Aorta (tissue), 5 donors: ENCODE measurements at regions not wholly inside any gene's neighbourhood (a gene's known extent, or its start where the extent isn't known, plus 50 kb on each side); places are given as distances from the start of the nearest gene placed in this dataset.

Experiments used
- ATAC-seq: fragments of 200-7000 bp; cut with Tn5 transposase; one replicate; pipeline ENCODE4 v1.9.1; 2022; ENCODE audit warnings: moderate library complexity; ENCODE audit not compliant: low FRiP score
- DNase-seq, 2 donors: peaks; one replicate each; pipeline ENCODE4 v3.0.0-alpha.2; 2020
- H3K27ac ChIP-seq, 2 donors: one replicate each; pipeline ENCODE4 v1.5.1; 2013; ENCODE audit warnings: low read length in 2 of 2, mild to moderate bottlenecking in 2 of 2, moderate library complexity in 2 of 2, control low read depth in 1 of 2, inconsistent platforms in 1 of 2, low read depth in 1 of 2
- H3K27me3 ChIP-seq, 2 donors: one replicate each; pipeline ENCODE4 v1.6.1; 2013; ENCODE audit warnings: control low read depth in 1 of 2, low read length in 1 of 2, mild to moderate bottlenecking in 1 of 2, moderate library complexity in 1 of 2; ENCODE audit not compliant: insufficient read depth in 2 of 2, control insufficient read depth in 1 of 2
- H3K36me3 ChIP-seq, 2 donors: one replicate each; pipeline ENCODE4 v1.6.1; 2013; ENCODE audit warnings: control low read depth in 1 of 2, low read length in 1 of 2, mild to moderate bottlenecking in 1 of 2; ENCODE audit not compliant: insufficient read depth in 2 of 2, control insufficient read depth in 1 of 2
- H3K4me1 ChIP-seq, 2 donors: one replicate each; pipeline ENCODE4 v1.6.1; 2013; ENCODE audit warnings: low read length in 2 of 2, control low read depth in 1 of 2, mild to moderate bottlenecking in 1 of 2, moderate library complexity in 1 of 2; ENCODE audit not compliant: insufficient read depth in 2 of 2, control insufficient read depth in 1 of 2
- H3K4me3 ChIP-seq, 2 donors: one replicate each; pipeline ENCODE4 v1.5.1; 2013; ENCODE audit warnings: low read length in 2 of 2, control low read depth in 1 of 2, mild to moderate bottlenecking in 1 of 2
- H3K9me3 ChIP-seq: one replicate; pipeline ENCODE4 v1.6.1; 2013; ENCODE audit warnings: mild to moderate bottlenecking, low read length; ENCODE audit not compliant: control insufficient read depth
- WGBS, 2 donors: extraction: QIAGEN DNeasy Blood & Tissue Kit; methylation state at CpG; one replicate each; pipeline ENCODE4 v1.1.7; 2013; 5-methylcytosine and 5-hydroxymethylcytosine counted together
- intact Hi-C, 2 donors: fragments of 100-400 bp; cut with DNase I; formaldehyde crosslinking; loops; one replicate each; pipeline versions ENCODE4 v1.14.2 to v1.15.0; 2022
- donor health status: healthy with polysubstance abuse.
- donor health status: Bipolar disorder and iron deficiency.
- donor health status: DM: no; HTN: no; CAD: no.
- donor health status: DM: no; HTN: no; CAD: no.
- donor health status: DM: yes; HTN: yes; CAD: no.

- DNase-seq: no peak
- WGBS, 2 donors: 90 to 93% methylated on average over 6 of the region's 6 CpGs
- H3K4me1 ChIP-seq: no peaks in the 10 kb centered on the region
- intact Hi-C loops: no loop called here
- H3K36me3 ChIP-seq: no peaks in the 10 kb centered on the region
- H3K27me3 ChIP-seq: no peaks in the 10 kb centered on the region
- no peak overlapping the region for H3K27ac ChIP-seq
- ATAC-seq: no peak
- no peak overlapping the region for H3K4me3 ChIP-seq
- H3K9me3 ChIP-seq: no peaks in the 10 kb centered on the region
Observed at GRCh38 chr1:59075021-59075420, 221.9 kb upstream of the FGGY start.

- WGBS, 2 donors: 94 to 97% methylated on average over 1 of the region's 1 CpG
- ATAC-seq (no peak), DNase-seq (no peak)
- no peaks in the 10 kb centered on the region for H3K4me1 ChIP-seq
- no peaks in the 10 kb centered on the region for H3K27me3 ChIP-seq
- H3K4me3 ChIP-seq: no peak overlapping the region
- H3K27ac ChIP-seq: no peak overlapping the region
- intact Hi-C loops: no loop called here
- H3K36me3 ChIP-seq: no peaks in the 10 kb centered on the region
- H3K9me3 ChIP-seq: no peaks in the 10 kb centered on the region
Observed at GRCh38 chr1:59076612-59077011, 220.3 kb upstream of the FGGY start.

GRCh38 chr1:59077466-59078069 is 219.3 kb upstream of the FGGY start:
- DNase-seq (no peak), ATAC-seq (no peak)
- Histone ChIP-seq H3K9me3 (no peaks in the 10 kb centered on the region), H3K27me3 (no peaks in the 10 kb centered on the region), H3K4me1 (no peaks in the 10 kb centered on the region), H3K4me3 (no peak overlapping the region), H3K27ac (no peak overlapping the region), H3K36me3 (no peaks in the 10 kb centered on the region)
- intact Hi-C loops: no loop called here
- 94 to 95% methylated on average over 6 of the region's 6 CpGs for WGBS, 2 donors

GRCh38 chr1:59078070-59078800 is 218.7 kb upstream of the FGGY start:
- WGBS, 2 donors: 63 to 87% methylated on average over 4 of the region's 4 CpGs
- no peak overlapping the region for H3K27ac ChIP-seq
- ATAC-seq (no peak), DNase-seq (no peak)
- no peak overlapping the region for H3K4me3 ChIP-seq
- H3K27me3 ChIP-seq: no peaks in the 10 kb centered on the region
- H3K36me3 ChIP-seq: no peaks in the 10 kb centered on the region
- H3K9me3 ChIP-seq: no peaks in the 10 kb centered on the region
- H3K4me1 ChIP-seq: no peaks in the 10 kb centered on the region
- intact Hi-C loops: no loop called here

- no peak for DNase-seq
- H3K4me1 ChIP-seq: no peaks in the 10 kb centered on the region
- intact Hi-C loops: no loop called here
- H3K27ac ChIP-seq: no peak overlapping the region
- no peak overlapping the region for H3K4me3 ChIP-seq
- H3K36me3 ChIP-seq: no peaks in the 10 kb centered on the region
- no peak for ATAC-seq
- WGBS, 2 donors: 84 to 89% methylated on average over 3 of the region's 3 CpGs
- no peaks in the 10 kb centered on the region for H3K9me3 ChIP-seq
- no peaks in the 10 kb centered on the region for H3K27me3 ChIP-seq
Observed at GRCh38 chr1:59078866-59079265, 218.0 kb upstream of the FGGY start.

- H3K36me3 ChIP-seq: no peaks in the 10 kb centered on the region
- WGBS, 2 donors: 59 to 61% methylated on average over 3 of the region's 3 CpGs
- H3K27me3 ChIP-seq: no peaks in the 10 kb centered on the region
- no peak overlapping the region for H3K4me3 ChIP-seq
- intact Hi-C loops: no loop called here
- ATAC-seq (no peak), DNase-seq (no peak)
- no peaks in the 10 kb centered on the region for H3K9me3 ChIP-seq
- no peak overlapping the region for H3K27ac ChIP-seq
- H3K4me1 ChIP-seq: peaks cover 0 to 3% of the 10 kb centered on the region in 2 donors
Observed at GRCh38 chr1:59079434-59080140, 217.3 kb upstream of the FGGY start.

GRCh38 chr1:59081181-59081580 is 215.7 kb upstream of the FGGY start:
- H3K27ac ChIP-seq: no peak overlapping the region

GRCh38 chr1:59081795-59082194 is 215.1 kb upstream of the FGGY start:
- Histone ChIP-seq H3K36me3 (no peaks in the 10 kb centered on the region), H3K9me3 (no peaks in the 10 kb centered on the region), H3K27ac (no peak overlapping the region), H3K4me1 (peaks cover 0 to 3% of the 10 kb centered on the region in 2 donors), H3K4me3 (no peak overlapping the region), H3K27me3 (no peaks in the 10 kb centered on the region)
- DNase-seq (no peak), ATAC-seq (no peak)
- intact Hi-C loops: no loop called here
- 97 to 99% methylated on average over 5 of the region's 5 CpGs for WGBS, 2 donors

More at GRCh38 chr1:59081181-59081580, 215.7 kb upstream of the FGGY start:
- no peaks in the 10 kb centered on the region for H3K27me3 ChIP-seq
- 89 to 98% methylated on average over 1 of the region's 1 CpG for WGBS, 2 donors
- peaks cover 0 to 3% of the 10 kb centered on the region in 2 donors for H3K4me1 ChIP-seq
- no peaks in the 10 kb centered on the region for H3K36me3 ChIP-seq
- no peak overlapping the region for H3K4me3 ChIP-seq
- ATAC-seq (no peak), DNase-seq (no peak)
- intact Hi-C loops: no loop called here
- H3K9me3 ChIP-seq: no peaks in the 10 kb centered on the region
